ENCODE measurements at regions not wholly inside any gene's neighbourhood (a gene's known extent, or its start where the extent isn't known, plus 50 kb on each side); places are given as distances from the start of the nearest gene placed in this dataset.

DNA sequence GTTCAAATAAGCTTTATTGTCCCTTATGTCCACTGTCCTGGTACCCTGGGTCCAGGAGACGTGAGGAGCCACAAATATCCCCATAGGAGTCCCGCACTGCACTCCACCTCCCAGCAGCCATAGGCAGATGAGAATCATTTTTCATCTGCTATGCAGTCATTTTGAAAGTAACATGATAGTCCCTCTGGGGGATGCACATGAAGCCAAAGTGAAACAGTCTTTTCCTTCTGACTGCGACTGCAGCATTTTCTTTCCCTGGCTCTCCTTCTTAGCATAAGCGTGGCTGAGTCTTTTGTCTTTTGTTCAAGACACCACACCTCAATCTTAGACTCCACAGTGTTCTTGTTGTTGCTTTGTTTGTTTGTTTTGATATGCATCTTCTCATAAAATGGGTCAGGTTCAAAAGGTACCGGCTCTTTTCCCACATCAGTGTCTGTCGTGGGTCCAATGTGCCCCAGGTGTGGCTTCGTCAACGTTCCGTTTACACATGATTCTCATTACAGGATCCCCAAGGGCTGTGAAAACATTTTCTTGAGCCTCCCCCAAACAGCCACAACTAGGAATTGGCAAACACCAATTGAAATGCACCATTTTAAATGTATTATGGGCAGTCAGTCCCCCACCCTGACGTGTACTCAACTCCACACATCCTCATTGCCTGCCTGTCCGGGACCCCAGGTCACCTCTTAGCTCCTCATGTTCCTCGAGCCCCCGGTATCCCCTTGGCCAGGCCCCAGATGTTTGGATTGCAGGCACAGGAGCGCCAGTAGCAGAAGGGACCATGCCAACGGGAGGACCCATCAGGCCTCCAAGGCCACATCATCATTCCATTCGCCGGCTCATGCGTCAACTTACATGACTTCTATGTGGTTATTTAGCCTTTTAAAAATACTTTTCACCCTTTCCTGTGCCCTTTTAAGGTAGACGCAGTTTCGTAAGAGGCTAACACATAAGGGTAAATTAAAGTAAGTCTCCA, 237.8 kb upstream of the DAPK1 start:
- Histone ChIP-seq H3K9me3 (ENCODE audit: low read depth) (no peaks in the 10 kb centered on the region), H2AFZ (no peak overlapping the region), H3K4me1 (ENCODE audit: insufficient read depth) (no peaks in the 10 kb centered on the region), H3K36me3 (replicated peaks; ENCODE audit: insufficient read depth, low read depth) (no peaks in the 10 kb centered on the region), H3K4me3 (no peak overlapping the region), H3K27ac (no peak overlapping the region), H4K20me1 (ENCODE audit: insufficient read depth, poor library complexity, severe bottlenecking) (no peaks in the 10 kb centered on the region), H3K9me2 (replicated peaks; ENCODE audit: insufficient read depth) (no peaks in the 10 kb centered on the region), H3K27me3 (peaks cover 4% of the 10 kb centered on the region), H3K79me2 (no peaks in the 10 kb centered on the region), H3K4me2 (no peak overlapping the region)
- DNase-seq (ENCODE audit: low spot score) = no peak
- WGBS (ENCODE audit: low lambda C conversion rate, missing lambda C conversion rate) = 81% methylated on average over 20 of the region's 20 CpGs
- no peak for TF ChIP-seq EZH2phosphoT487 (IDR thresholded peaks at IDR 0.05; ENCODE audit: low read depth, severe bottlenecking, unreplicated experiment)

GRCh38 chr9:87263291-87263690, 234.4 kb upstream of the DAPK1 start:
- peaks cover 2% of the 10 kb centered on the region for H3K27me3 ChIP-seq
- 74% methylated on average over 9 of the region's 9 CpGs for WGBS (ENCODE audit: low lambda C conversion rate, missing lambda C conversion rate)
- H3K4me3 ChIP-seq = no peak overlapping the region
- H3K4me1 ChIP-seq (ENCODE audit: insufficient read depth) = no peaks in the 10 kb centered on the region
- H4K20me1 ChIP-seq (ENCODE audit: insufficient read depth, poor library complexity, severe bottlenecking) = no peaks in the 10 kb centered on the region
- no peaks in the 10 kb centered on the region for H3K36me3 ChIP-seq (replicated peaks; ENCODE audit: insufficient read depth, low read depth)
- H2AFZ ChIP-seq = no peak overlapping the region
- no peaks in the 10 kb centered on the region for H3K79me2 ChIP-seq
- no peak overlapping the region for H3K27ac ChIP-seq
- no peak overlapping the region for H3K4me2 ChIP-seq
- no peak for DNase-seq (ENCODE audit: low spot score)
- no peak for TF ChIP-seq EZH2phosphoT487 (IDR thresholded peaks at IDR 0.05; ENCODE audit: low read depth, severe bottlenecking, unreplicated experiment)
- TF ChIP-seq EZH2 (IDR thresholded peaks at IDR 0.05; ENCODE audit: borderline replicate concordance) = no peak
- TF ChIP-seq CTCF (IDR thresholded peaks at IDR 0.05; ENCODE audit: poor library complexity) = no peak
- no peaks in the 10 kb centered on the region for H3K9me3 ChIP-seq (ENCODE audit: low read depth)
- no peaks in the 10 kb centered on the region for H3K9me2 ChIP-seq (replicated peaks; ENCODE audit: insufficient read depth)

DNA sequence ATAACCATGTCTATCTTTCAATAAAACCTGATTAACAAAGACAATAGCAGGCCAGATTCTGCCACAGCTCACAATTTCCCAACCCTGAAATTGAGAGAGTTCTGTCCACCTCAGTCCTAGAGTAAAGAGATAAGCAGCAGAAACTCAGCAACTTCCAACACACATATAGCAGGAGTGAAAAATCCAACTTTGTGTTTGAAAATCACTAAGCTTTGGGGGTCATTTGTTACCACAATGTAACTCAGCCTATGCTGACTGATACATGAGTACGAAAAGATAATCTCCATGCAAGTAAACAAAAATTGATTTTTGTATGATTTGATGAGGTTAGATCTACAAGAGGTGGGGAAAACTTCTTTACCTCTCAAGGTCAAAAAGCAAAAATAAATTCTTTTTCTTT, 231.0 kb upstream of the DAPK1 start:
- WGBS (ENCODE audit: low lambda C conversion rate, missing lambda C conversion rate) = 97% methylated on average over 1 of the region's 1 CpG
- no peaks in the 10 kb centered on the region for H3K36me3 ChIP-seq (replicated peaks; ENCODE audit: insufficient read depth, low read depth)
- no peak for TF ChIP-seq EZH2phosphoT487 (IDR thresholded peaks at IDR 0.05; ENCODE audit: low read depth, severe bottlenecking, unreplicated experiment)
- no peak for TF ChIP-seq CTCF (IDR thresholded peaks at IDR 0.05; ENCODE audit: poor library complexity)
- TF ChIP-seq EZH2 (IDR thresholded peaks at IDR 0.05; ENCODE audit: borderline replicate concordance) = no peak
- H3K4me2 ChIP-seq = no peak overlapping the region
- no peak overlapping the region for H3K4me3 ChIP-seq
- H3K9me3 ChIP-seq (ENCODE audit: low read depth) = no peaks in the 10 kb centered on the region
- DNase-seq (ENCODE audit: low spot score) = no peak
- no peaks in the 10 kb centered on the region for H3K9me2 ChIP-seq (replicated peaks; ENCODE audit: insufficient read depth)
- no peak overlapping the region for H3K27ac ChIP-seq
- H4K20me1 ChIP-seq (ENCODE audit: insufficient read depth, poor library complexity, severe bottlenecking) = no peaks in the 10 kb centered on the region
- H3K4me1 ChIP-seq (ENCODE audit: insufficient read depth) = peaks cover 2% of the 10 kb centered on the region
- H3K27me3 ChIP-seq = no peaks in the 10 kb centered on the region
- H3K79me2 ChIP-seq = no peaks in the 10 kb centered on the region
- no peak overlapping the region for H2AFZ ChIP-seq
